HS-5 (cell line): ENCODE measurements at regions not wholly inside any gene's neighbourhood (a gene's known extent, or its start where the extent isn't known, plus 50 kb on each side); places are given as distances from the start of the nearest gene placed in this dataset.

Source experiments
- DNase-seq: peaks from one replicate; pipeline ENCODE4 v3.0.0-alpha.2; 2012; ENCODE audit warnings: low read depth

GRCh38 chr15:61479613-61480012, 250.5 kb upstream of the RORA start:
- DNase-seq: peak; percentile 35

GRCh38 chr15:61476741-61477140, 247.6 kb upstream of the RORA start:
- DNase-seq: no peak

- no peak for DNase-seq
These were observed 245.7 kb upstream of the RORA start for GRCh38 chr15:61474796-61475195.

DNA sequence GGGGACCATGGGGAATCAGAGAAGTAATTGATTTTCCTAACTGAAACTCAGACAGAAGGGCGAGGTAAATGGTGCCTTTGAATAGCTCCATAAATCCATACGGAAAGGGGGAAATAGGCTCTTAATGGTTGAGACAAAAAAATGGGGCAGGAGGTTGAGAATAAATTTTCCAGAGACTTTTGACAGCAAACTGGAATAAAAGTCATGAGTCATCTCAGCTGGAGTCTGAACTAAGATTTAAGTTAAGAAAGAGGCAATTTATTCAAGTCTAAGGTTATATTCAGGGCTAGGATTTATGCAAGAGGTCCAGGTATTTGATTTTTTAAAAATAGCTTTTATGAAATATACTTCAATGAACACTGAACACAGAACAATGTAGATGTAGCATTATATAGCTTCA, 238.7 kb upstream of the RORA start:
- no peak for DNase-seq

GRCh38 chr15:61459785-61460707, 230.9 kb upstream of the RORA start:
- DNase-seq: peak; percentile 63

DNA sequence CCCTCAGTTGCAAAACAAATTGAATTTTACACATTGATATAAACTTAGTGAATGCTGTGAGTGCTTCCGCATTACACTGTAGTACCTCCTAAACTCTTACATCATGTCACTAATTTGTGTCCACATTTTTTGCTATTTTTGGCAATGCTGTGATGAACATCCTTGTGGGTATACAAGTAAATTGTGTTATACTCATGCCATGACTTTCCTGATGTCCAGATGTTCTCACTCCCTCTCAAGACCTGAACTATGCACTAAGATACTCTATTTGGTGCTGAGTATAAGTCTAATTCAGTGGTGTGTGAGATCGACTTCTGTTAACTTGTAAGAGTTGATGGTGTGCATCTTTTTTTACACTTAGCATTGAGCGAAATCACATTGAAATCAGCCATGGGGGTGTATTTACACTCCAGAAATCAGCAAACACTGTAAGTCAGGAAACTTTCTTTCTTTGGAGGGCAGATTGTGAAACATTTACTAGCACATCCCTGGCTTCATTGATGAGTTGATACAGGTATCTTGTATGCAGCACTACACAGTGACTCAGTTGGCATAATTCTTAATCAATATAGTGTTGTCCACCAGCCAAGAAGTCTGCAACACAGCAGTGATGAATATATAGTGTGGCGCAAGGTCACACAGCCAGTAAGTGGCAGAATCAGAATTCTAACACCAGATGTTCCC, 228.1 kb upstream of the RORA start:
- DNase-seq: no peak

DNA sequence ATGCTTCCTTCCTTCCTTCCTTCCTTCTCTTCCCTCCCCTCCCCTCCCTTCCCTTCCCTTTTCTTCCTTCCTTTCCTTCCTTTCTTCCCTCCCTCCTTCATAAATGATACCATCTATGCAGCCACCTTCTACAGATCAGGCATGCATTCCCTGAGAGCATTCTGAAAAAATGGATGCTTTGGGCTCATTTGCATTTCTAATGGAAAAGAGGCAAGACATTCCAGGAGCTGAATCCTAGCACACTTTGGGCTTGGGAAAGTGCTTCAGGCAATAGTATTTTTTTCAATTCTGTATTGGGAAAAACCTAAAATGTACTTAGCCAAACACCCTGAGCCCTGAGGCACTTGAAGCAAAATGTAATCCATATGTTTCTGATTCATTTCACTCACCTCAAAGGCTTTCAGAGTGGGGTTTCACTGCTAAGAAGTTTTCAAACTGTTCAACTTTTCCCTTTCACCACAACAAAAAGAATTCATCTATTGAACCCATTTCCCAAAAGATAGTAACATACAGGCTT, 220.1 kb upstream of the RORA start:
- no peak for DNase-seq

DNA sequence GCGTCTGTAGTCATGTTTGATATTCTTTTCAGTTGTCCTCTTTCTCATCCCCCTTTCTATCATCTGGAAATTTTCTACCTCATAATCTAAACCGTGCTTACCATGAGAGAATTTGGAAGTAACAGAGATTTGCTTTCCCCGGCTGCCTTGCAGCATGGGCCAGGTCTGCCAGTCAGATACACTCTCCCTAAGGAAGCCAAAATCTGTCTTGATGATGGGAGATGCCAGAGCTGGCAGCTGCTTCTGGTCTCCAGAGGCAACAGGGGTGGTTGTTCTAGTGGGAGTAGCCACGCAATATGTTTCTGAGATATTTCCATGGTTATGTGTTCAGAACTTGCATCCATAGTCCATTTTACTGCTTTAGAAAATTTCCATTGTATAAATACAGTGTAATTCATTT, 218.9 kb upstream of the RORA start:
- no peak for DNase-seq

DNA sequence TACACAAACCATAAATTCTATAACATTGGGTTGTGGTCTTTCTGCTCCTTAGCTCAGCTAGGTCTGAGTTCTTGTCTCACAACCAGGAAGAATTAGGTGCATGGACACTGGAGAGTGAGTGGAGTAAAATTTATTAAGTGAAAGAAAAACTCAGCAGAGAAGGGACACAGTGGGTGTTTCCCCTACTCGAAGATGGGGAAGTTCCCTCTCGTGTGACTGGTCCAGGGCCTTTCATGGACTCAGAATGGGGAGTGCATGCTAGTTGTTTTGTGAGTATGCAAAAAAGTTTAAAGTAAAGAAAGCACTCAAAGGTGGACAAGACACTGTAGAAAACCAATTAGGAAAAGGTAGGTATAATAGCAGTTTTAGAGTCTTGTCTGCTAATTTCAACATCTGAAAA, 215.5 kb upstream of the RORA start:
- DNase-seq: no peak

DNA sequence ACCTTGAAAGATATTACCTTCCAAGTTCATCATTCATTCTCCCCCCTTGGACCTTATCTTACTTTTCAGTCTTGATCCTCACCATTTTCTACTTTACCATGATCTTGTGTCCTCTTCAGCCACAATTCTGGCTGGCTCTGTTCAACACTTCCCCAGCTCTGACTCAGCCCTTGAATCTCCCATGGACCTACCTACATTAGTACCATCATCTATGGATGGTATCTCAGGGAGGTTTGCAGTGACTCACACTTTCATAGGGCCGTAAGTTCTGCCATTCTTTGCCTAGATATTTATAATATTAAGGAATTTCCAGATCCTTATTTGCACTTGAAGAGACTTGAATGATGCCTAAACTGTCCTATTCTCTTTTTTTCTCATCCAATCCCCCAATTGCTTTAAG, 213.7 kb upstream of the RORA start:
- no peak for DNase-seq

- no peak for DNase-seq
These were observed 212.8 kb upstream of the RORA start for GRCh38 chr15:61441891-61442290.

GRCh38 chr15:61426466-61426865, 197.4 kb upstream of the RORA start:
- no peak for DNase-seq

- DNase-seq: no peak
These were observed 196.8 kb upstream of the RORA start for GRCh38 chr15:61425934-61426333.

DNA sequence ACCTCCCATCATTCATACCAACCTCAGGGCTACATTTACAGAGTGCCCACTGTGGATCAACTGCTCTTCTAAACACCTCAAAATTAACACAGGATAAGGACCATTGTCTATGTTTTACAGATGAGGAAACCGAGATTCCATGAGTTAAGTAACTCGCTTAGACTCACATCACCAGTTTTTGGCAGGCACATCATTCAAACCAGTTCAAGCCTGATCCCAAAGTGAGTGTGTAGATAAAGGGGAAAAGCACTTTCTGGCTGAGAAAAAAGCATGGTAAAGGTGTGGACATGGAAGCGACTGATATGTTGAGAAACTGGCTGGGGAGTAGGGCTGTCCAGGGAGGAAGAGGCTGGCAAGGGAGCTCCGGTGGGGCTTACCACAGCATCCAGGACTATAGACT, 193.7 kb upstream of the RORA start:
- DNase-seq: no peak

DNA sequence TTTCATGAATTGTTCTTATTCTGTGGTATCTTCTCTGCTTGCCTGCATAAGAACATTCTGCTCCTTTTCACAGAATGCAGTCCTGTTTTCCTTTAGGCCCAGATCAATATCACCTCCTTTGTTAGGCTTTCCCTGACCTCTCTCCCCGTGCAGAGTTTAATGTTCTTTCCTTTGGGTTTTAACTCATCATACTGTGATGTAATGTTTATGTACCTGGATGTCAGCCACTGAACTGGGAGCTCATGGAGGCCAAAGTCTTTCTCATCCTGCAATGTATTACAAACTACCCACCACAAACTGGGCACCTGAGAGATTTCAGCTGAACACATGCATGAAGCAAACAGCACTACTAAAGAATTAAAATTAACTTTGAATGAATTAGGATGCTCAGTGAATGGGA, 192.8 kb upstream of the RORA start:
- no peak for DNase-seq

- DNase-seq: no peak
These were observed 192.4 kb upstream of the RORA start for GRCh38 chr15:61421470-61421869.

- DNase-seq: no peak
These were observed 191.4 kb upstream of the RORA start for GRCh38 chr15:61420546-61420945.

- no peak for DNase-seq
These were observed 186.6 kb upstream of the RORA start for GRCh38 chr15:61415617-61416120.

DNA sequence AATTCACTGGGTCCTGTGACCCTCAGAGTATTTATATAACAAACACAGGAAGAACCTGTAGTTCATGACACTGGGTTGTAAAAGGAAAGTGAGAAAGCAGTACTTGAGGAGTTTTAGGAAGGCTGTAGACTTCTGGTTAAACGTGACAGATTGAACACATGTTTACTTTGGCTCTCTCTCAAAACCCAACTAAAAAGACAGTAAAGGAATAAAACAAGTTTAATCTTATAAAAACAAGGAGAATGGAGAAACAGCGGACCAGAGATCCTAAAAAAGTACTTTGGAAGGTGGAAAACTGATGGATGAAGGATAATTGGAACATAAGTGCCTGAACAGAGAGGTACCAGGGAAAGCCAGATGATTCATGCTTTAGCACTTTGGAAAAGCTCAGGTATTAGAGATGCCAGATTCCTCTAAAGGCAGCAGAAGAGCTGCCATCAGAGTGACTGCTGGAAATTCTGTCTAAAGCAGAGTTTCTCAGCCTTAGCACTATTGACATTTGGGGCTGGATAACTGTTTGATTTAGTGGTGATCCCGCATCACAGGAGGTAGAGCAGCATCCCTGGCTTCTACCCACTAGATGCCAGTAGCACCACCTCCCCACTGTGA, 182.9 kb upstream of the RORA start:
- DNase-seq: no peak

GRCh38 chr15:61410662-61411061, 181.6 kb upstream of the RORA start:
- DNase-seq: no peak

- no peak for DNase-seq
These were observed 175.5 kb upstream of the RORA start for GRCh38 chr15:61404567-61404966.

- DNase-seq: no peak
These were observed 174.8 kb upstream of the RORA start for GRCh38 chr15:61403884-61404283.
